ENCODE measurements at regions not wholly inside any gene's neighbourhood (a gene's known extent, or its start where the extent isn't known, plus 50 kb on each side); places are given as distances from the start of the nearest gene placed in this dataset.

- no peak for DNase-seq (ENCODE audit: low read depth in 2 of 2)
Measured at GRCh38 chr9:105828171-105828570, 133.8 kb downstream of the TMEM38B start.

GRCh38 chr9:105828596-105829213, 134.4 kb downstream of the TMEM38B start:
- DNase-seq (ENCODE audit: low read depth in 2 of 2): no peak

- no peak for DNase-seq (ENCODE audit: low read depth in 2 of 2)
Measured at GRCh38 chr9:105830461-105830860, 136.1 kb downstream of the TMEM38B start.

- no peak for DNase-seq (ENCODE audit: low read depth in 2 of 2)
Measured at GRCh38 chr9:105832096-105832710, 137.9 kb downstream of the TMEM38B start.

- DNase-seq (ENCODE audit: low read depth in 2 of 2): no peak
Measured at GRCh38 chr9:105833271-105833975, 139.1 kb downstream of the TMEM38B start.

- DNase-seq (ENCODE audit: low read depth in 2 of 2): no peak
Measured at GRCh38 chr9:105834404-105834803, 140.1 kb downstream of the TMEM38B start.

GRCh38 chr9:105835721-105836120, 141.4 kb downstream of the TMEM38B start:
- DNase-seq (ENCODE audit: low read depth in 2 of 2): no peak

GRCh38 chr9:105836936-105837660, 142.8 kb downstream of the TMEM38B start:
- DNase-seq (ENCODE audit: low read depth in 2 of 2): no peak

- DNase-seq (ENCODE audit: low read depth in 2 of 2): no peak
Measured at GRCh38 chr9:105841562-105841961, 147.2 kb downstream of the TMEM38B start.

- DNase-seq (ENCODE audit: low read depth in 2 of 2): no peak
Measured at GRCh38 chr9:105842023-105842644, 147.8 kb downstream of the TMEM38B start.

- DNase-seq (ENCODE audit: low read depth in 2 of 2): no peak
Measured at GRCh38 chr9:105846825-105847224, 152.5 kb downstream of the TMEM38B start.

GRCh38 chr9:105850852-105851500, 156.6 kb downstream of the TMEM38B start:
- DNase-seq (ENCODE audit: low read depth in 2 of 2): no peak

- DNase-seq (ENCODE audit: low read depth in 2 of 2): no peak
Measured at GRCh38 chr9:105854026-105854782, 159.9 kb downstream of the TMEM38B start.

GRCh38 chr9:105854783-105855724, 160.7 kb downstream of the TMEM38B start:
- no peak for DNase-seq (ENCODE audit: low read depth in 2 of 2)

- no peak for DNase-seq (ENCODE audit: low read depth in 2 of 2)
Measured at GRCh38 chr9:105855987-105856386, 161.6 kb downstream of the TMEM38B start.

- no peak for DNase-seq (ENCODE audit: low read depth in 2 of 2)
Measured at GRCh38 chr9:105858006-105858690, 163.8 kb downstream of the TMEM38B start.

GRCh38 chr9:105858877-105859276, 164.5 kb downstream of the TMEM38B start:
- peak in 1 of 2 donors; percentile 7 for DNase-seq (ENCODE audit: low read depth in 2 of 2)

GRCh38 chr9:105859428-105860091, 165.2 kb downstream of the TMEM38B start:
- DNase-seq (ENCODE audit: low read depth in 2 of 2): no peak
